ENCODE measurements at regions not wholly inside any gene's neighbourhood (a gene's known extent, or its start where the extent isn't known, plus 50 kb on each side); places are given as distances from the start of the nearest gene placed in this dataset.
A peak's percentile ranks its signal among the peaks of the same experiment; 100 is the strongest.

GRCh38 chr21:17989780-17990179, 170.6 kb upstream of the C21orf91 start:
- Mint-ChIP-seq H3K27me3 (ENCODE audit: insufficient read depth) (no peaks in the 10 kb centered on the region), H3K4me1 (peaks cover 4% of the 10 kb centered on the region), H3K36me3 (ENCODE audit: low read depth) (peaks cover 3% of the 10 kb centered on the region), H3K9me3 (peaks cover 29% of the 10 kb centered on the region), H3K27ac (peak overlapping the region; percentile 13), H3K4me3 (no peak overlapping the region)
- H3K9ac ChIP-seq (ENCODE audit: extremely low read depth, low read length, poor library complexity, severe bottlenecking): no peak overlapping the region
- DNase-seq: no peak
- peak overlapping the region; percentile 40 for H3K27ac ChIP-seq (ENCODE audit: low read depth, low read length)
- H3K4me1 ChIP-seq (ENCODE audit: control insufficient read depth, insufficient read depth, low read length): no peaks in the 10 kb centered on the region
- no peaks in the 10 kb centered on the region for H3K27me3 ChIP-seq (ENCODE audit: control insufficient read depth, insufficient read depth, low read length, poor library complexity, severe bottlenecking)
- H3K9me3 ChIP-seq (ENCODE audit: control insufficient read depth, low read length): peaks cover 12% of the 10 kb centered on the region
- no peak for TF ChIP-seq CTCF (conservative IDR thresholded peaks at IDR 0.05)
- no peaks in the 10 kb centered on the region for H3K36me3 ChIP-seq (ENCODE audit: control insufficient read depth, insufficient read depth, low read length)
- H3K4me3 ChIP-seq (ENCODE audit: low read length): no peak overlapping the region
- WGBS, 2 experiments (ENCODE audit: insufficient coverage in 1 of 2, insufficient read length in 1 of 2): 32 to 41% methylated on average over 2 to 3 of the region's 3 CpGs

GRCh38 chr21:17988102-17988437, 168.9 kb upstream of the C21orf91 start:
- Mint-ChIP-seq H3K4me1 (peaks cover 4% of the 10 kb centered on the region), H3K9me3 (peaks cover 21% of the 10 kb centered on the region), H3K4me3 (no peak overlapping the region), H3K36me3 (ENCODE audit: low read depth) (no peaks in the 10 kb centered on the region), H3K27ac (no peak overlapping the region), H3K27me3 (ENCODE audit: insufficient read depth) (no peaks in the 10 kb centered on the region)
- DNase-seq: no peak
- Histone ChIP-seq H3K9ac (ENCODE audit: extremely low read depth, low read length, poor library complexity, severe bottlenecking) (no peak overlapping the region), H3K4me3 (ENCODE audit: low read length) (no peak overlapping the region), H3K9me3 (ENCODE audit: control insufficient read depth, low read length) (peaks cover 12% of the 10 kb centered on the region), H3K4me1 (ENCODE audit: control insufficient read depth, insufficient read depth, low read length) (no peaks in the 10 kb centered on the region), H3K27me3 (ENCODE audit: control insufficient read depth, insufficient read depth, low read length, poor library complexity, severe bottlenecking) (no peaks in the 10 kb centered on the region), H3K36me3 (ENCODE audit: control insufficient read depth, insufficient read depth, low read length) (no peaks in the 10 kb centered on the region), H3K27ac (ENCODE audit: low read depth, low read length) (peak overlapping the region; percentile 50)
- WGBS, 2 experiments (ENCODE audit: insufficient coverage in 1 of 2, insufficient read length in 1 of 2): 96% methylated on average over 1 of the region's 1 CpG; no CpG with 5 or more reads in 1 of the 2 experiments
- TF ChIP-seq CTCF (conservative IDR thresholded peaks at IDR 0.05): no peak

- Histone ChIP-seq H3K4me1 (ENCODE audit: control insufficient read depth, insufficient read depth, low read length) (no peaks in the 10 kb centered on the region), H3K27ac (ENCODE audit: low read depth, low read length) (peak overlapping the region; percentile 50), H3K4me3 (ENCODE audit: low read length) (no peak overlapping the region), H3K9ac (ENCODE audit: extremely low read depth, low read length, poor library complexity, severe bottlenecking) (no peak overlapping the region), H3K9me3 (ENCODE audit: control insufficient read depth, low read length) (peaks cover 12% of the 10 kb centered on the region), H3K27me3 (ENCODE audit: control insufficient read depth, insufficient read depth, low read length, poor library complexity, severe bottlenecking) (no peaks in the 10 kb centered on the region), H3K36me3 (ENCODE audit: control insufficient read depth, insufficient read depth, low read length) (no peaks in the 10 kb centered on the region)
- Mint-ChIP-seq H3K4me3 (no peak overlapping the region), H3K27me3 (ENCODE audit: insufficient read depth) (no peaks in the 10 kb centered on the region), H3K36me3 (ENCODE audit: low read depth) (no peaks in the 10 kb centered on the region), H3K4me1 (peaks cover 4% of the 10 kb centered on the region), H3K27ac (no peak overlapping the region), H3K9me3 (peaks cover 17% of the 10 kb centered on the region)
- DNase-seq: no peak
- TF ChIP-seq CTCF (conservative IDR thresholded peaks at IDR 0.05): no peak
Measured at GRCh38 chr21:17987382-17988101, 168.4 kb upstream of the C21orf91 start.

Measured in endodermal cell (in vitro differentiated cells).